Esophagus muscularis mucosa (tissue), 4 donors: ENCODE measurements at regions not wholly inside any gene's neighbourhood (a gene's known extent, or its start where the extent isn't known, plus 50 kb on each side); places are given as distances from the start of the nearest gene placed in this dataset.

Experiments used
- CTCF ChIP-seq, 3 experiments: fragments of 200-600 bp in 2 of 3; fragments of 450-650 bp in 1 of 3; sonication (generic) in 2 of 3; IDR thresholded peaks; one replicate each; pipeline ENCODE4 v1.5.1; 2017 to 2019; ENCODE audit warnings: antibody characterized with exemption in 3 of 3, mild to moderate bottlenecking in 2 of 3, moderate library complexity in 1 of 3
- EP300 ChIP-seq: sonication (generic); formaldehyde crosslinking; IDR thresholded peaks from one replicate; pipeline ENCODE4 v1.6.1; 2017; ENCODE audit warnings: antibody characterized with exemption
- POLR2A ChIP-seq: fragments of 450-650 bp; IDR thresholded peaks from one replicate; pipeline ENCODE4 v1.6.1; 2017; ENCODE audit warnings: antibody characterized with exemption, moderate library complexity, mild to moderate bottlenecking, low read depth

GRCh38 chr2:81389203-81389602 is 1084.7 kb upstream of the LRRTM1 start:
- TF ChIP-seq CTCF (IDR thresholded peaks at IDR 0.05) = no peak
- no peak for TF ChIP-seq EP300
- no peak for TF ChIP-seq POLR2A
